Mesothelial cell of epicardium (in vitro differentiated cells): ENCODE measurements at regions not wholly inside any gene's neighbourhood (a gene's known extent, or its start where the extent isn't known, plus 50 kb on each side); places are given as distances from the start of the nearest gene placed in this dataset.

Experiments
- DNase-seq, 2 experiments: peaks; one replicate each; pipeline ENCODE4 v3.0.0; 2021; ENCODE audit warnings: low spot score in 2 of 2; ENCODE audit not compliant: unreplicated experiment in 2 of 2
- H3K27ac Mint-ChIP-seq: 2 replicates; pipeline ENCODE4 v1.8.0; 2021; ENCODE audit warnings: mixed read lengths
- H3K27me3 Mint-ChIP-seq: 2 replicates; pipeline ENCODE4 v1.8.0; 2021; ENCODE audit warnings: low read depth, mixed read lengths
- H3K36me3 Mint-ChIP-seq: 2 replicates; pipeline ENCODE4 v1.8.0; 2021; ENCODE audit warnings: mixed read lengths
- H3K4me1 Mint-ChIP-seq: 2 replicates; pipeline ENCODE4 v1.8.0; 2021; ENCODE audit warnings: mixed read lengths
- H3K4me3 Mint-ChIP-seq: 2 replicates; pipeline ENCODE4 v1.8.0; 2021; ENCODE audit warnings: mild to moderate bottlenecking, moderate library complexity, mixed read lengths
- H3K9me3 Mint-ChIP-seq: 2 replicates; pipeline ENCODE4 v1.8.0; 2021; ENCODE audit warnings: mixed read lengths
- CTCF ChIP-seq: fragments of 200-600 bp; sonication (generic); IDR thresholded peaks from one replicate; pipeline ENCODE4 v1.5.0; 2021; ENCODE audit warnings: antibody characterized with exemption; ENCODE audit not compliant: unreplicated experiment

- Mint-ChIP-seq H3K27ac (no peak overlapping the region), H3K4me3 (no peak overlapping the region), H3K4me1 (no peaks in the 10 kb centered on the region), H3K9me3 (peaks cover 30% of the 10 kb centered on the region), H3K27me3 (no peaks in the 10 kb centered on the region), H3K36me3 (peaks cover 2% of the 10 kb centered on the region)
- no peak for DNase-seq
- no peak for TF ChIP-seq CTCF
These were observed 661.1 kb upstream of the ZNF804A start for GRCh38 chr2:183937220-183937619.

- H3K27ac Mint-ChIP-seq: no peak overlapping the region
These were observed 652.1 kb upstream of the ZNF804A start for GRCh38 chr2:183946193-183946592.

GRCh38 chr2:183948861-183949260 is 649.5 kb upstream of the ZNF804A start:
- H3K4me1 Mint-ChIP-seq: no peaks in the 10 kb centered on the region
- H3K4me3 Mint-ChIP-seq: no peak overlapping the region
- H3K27ac Mint-ChIP-seq: no peak overlapping the region
- H3K36me3 Mint-ChIP-seq: no peaks in the 10 kb centered on the region
- no peak for TF ChIP-seq CTCF
- DNase-seq: no peak
- H3K9me3 Mint-ChIP-seq: peaks cover 8% of the 10 kb centered on the region
- no peaks in the 10 kb centered on the region for H3K27me3 Mint-ChIP-seq

More at GRCh38 chr2:183946193-183946592, 652.1 kb upstream of the ZNF804A start:
- Mint-ChIP-seq H3K9me3 (peaks cover 17% of the 10 kb centered on the region), H3K36me3 (no peaks in the 10 kb centered on the region), H3K4me1 (no peaks in the 10 kb centered on the region), H3K27me3 (no peaks in the 10 kb centered on the region), H3K4me3 (no peak overlapping the region)
- no peak for DNase-seq
- no peak for TF ChIP-seq CTCF

- no peak for TF ChIP-seq CTCF
- Mint-ChIP-seq H3K4me1 (peaks cover 2% of the 10 kb centered on the region), H3K27me3 (no peaks in the 10 kb centered on the region), H3K36me3 (no peaks in the 10 kb centered on the region), H3K9me3 (peaks cover 8% of the 10 kb centered on the region), H3K4me3 (no peak overlapping the region), H3K27ac (no peak overlapping the region)
- DNase-seq: no peak
These were observed 647.7 kb upstream of the ZNF804A start for GRCh38 chr2:183950673-183951072.

GRCh38 chr2:183951630-183952029 is 646.7 kb upstream of the ZNF804A start:
- no peak overlapping the region for H3K27ac Mint-ChIP-seq
- no peaks in the 10 kb centered on the region for H3K36me3 Mint-ChIP-seq
- DNase-seq: no peak
- no peak for TF ChIP-seq CTCF
- peaks cover 6% of the 10 kb centered on the region for H3K9me3 Mint-ChIP-seq
- H3K4me1 Mint-ChIP-seq: peaks cover 8% of the 10 kb centered on the region
- H3K4me3 Mint-ChIP-seq: no peak overlapping the region
- H3K27me3 Mint-ChIP-seq: no peaks in the 10 kb centered on the region

GRCh38 chr2:183952741-183953140 is 645.6 kb upstream of the ZNF804A start:
- no peak overlapping the region for H3K4me3 Mint-ChIP-seq
- H3K9me3 Mint-ChIP-seq: peaks cover 4% of the 10 kb centered on the region
- DNase-seq: no peak
- H3K36me3 Mint-ChIP-seq: no peaks in the 10 kb centered on the region
- H3K27ac Mint-ChIP-seq: no peak overlapping the region
- H3K4me1 Mint-ChIP-seq: peaks cover 8% of the 10 kb centered on the region
- no peak for TF ChIP-seq CTCF
- no peaks in the 10 kb centered on the region for H3K27me3 Mint-ChIP-seq
